HCT116 (cell line): ENCODE measurements at regions not wholly inside any gene's neighbourhood (a gene's known extent, or its start where the extent isn't known, plus 50 kb on each side); places are given as distances from the start of the nearest gene placed in this dataset.

Experiments used
- ATAC-seq: fragments of 200-7000 bp; cut with Tn5 transposase; 2 replicates; pipeline ENCODE4 v1.9.1; 2020; ENCODE audit warnings: mild to moderate bottlenecking, moderate library complexity
- BruUV-seq: library from RNA; stranded (reverse); fragments of 400-500 nt; replicated peaks from 2 replicates; lab custom pipeline; 2021; lab: Mats Ljungman, UMichigan
- CTCF ChIA-PET: fragments of 300-600 bp; sonication (Branson Sonifier 250); formaldehyde crosslinking; loops from one replicate; lab custom pipeline; 2021; ENCODE audit warnings: antibody characterized with exemption; lab: Charles Lee
- POLR2A ChIA-PET: fragments of 300-600, 350-600 bp; sonication (Branson Sonifier 250); formaldehyde crosslinking; loops from one replicate; lab custom pipeline; 2021; ENCODE audit warnings: antibody characterized with exemption; lab: Charles Lee
- RAD21 ChIA-PET, 2 experiments: fragments of 300-600 bp; sonication (Branson Sonifier 250); formaldehyde crosslinking; loops; one replicate each; lab custom pipeline; 2023; ENCODE audit warnings: low total read pairs in 2 of 2; ENCODE audit not compliant: uncharacterized antibody in 2 of 2, unreplicated experiment in 2 of 2, low non-redundant PET in 1 of 2; lab: Charles Lee
- DNase-seq: peaks from one replicate; pipeline ENCODE4 v3.0.0-alpha.2; 2010; ENCODE audit warnings: low read depth, low spot score
- H2AFZ ChIP-seq: fragments of 200-600 bp; shearing (Covaris generic), sonication (generic); 2 replicates; pipeline ENCODE4 v1.6.1; 2017; ENCODE audit warnings: low read depth, mixed run types, mixed read lengths, antibody characterized with exemption, low read length; ENCODE audit not compliant: poor library complexity, severe bottlenecking
- H3K27ac ChIP-seq: 2 replicates; pipeline ENCODE4 v1.5.1; 2012; ENCODE audit warnings: low read depth, low read length
- H3K27me3 ChIP-seq: fragments of 200-600 bp; sonication (generic); 2 replicates; pipeline ENCODE4 v1.6.1; 2016; ENCODE audit warnings: mixed run types, low read length, mixed read lengths; ENCODE audit not compliant: insufficient read depth
- H3K36me3 ChIP-seq, 2 experiments: fragments of 200-500 bp in 1 of 2; fragments of 200-600 bp in 1 of 2; sonication (Bioruptor generic) in 1 of 2; sonication (generic) in 1 of 2; 2 replicates each; pipeline versions ENCODE4 v1.5.1 to v1.6.1; 2014 to 2016; ENCODE audit warnings: low read length in 2 of 2, inconsistent platforms in 1 of 2, mixed read lengths in 1 of 2, mixed run types in 1 of 2; ENCODE audit not compliant: insufficient read depth in 2 of 2, control insufficient read depth in 1 of 2
- H3K4me1 ChIP-seq, 2 experiments: fragments of 200-600 bp in 1 of 2; sonication (generic) in 1 of 2; 2 replicates each; pipeline versions ENCODE4 v1.5.1 to v1.6.1; 2012 to 2017; ENCODE audit warnings: low read length in 2 of 2, inconsistent platforms in 1 of 2, mild to moderate bottlenecking in 1 of 2, mixed read lengths in 1 of 2, mixed run types in 1 of 2, moderate library complexity in 1 of 2; ENCODE audit not compliant: insufficient read depth in 2 of 2, control insufficient read depth in 1 of 2
- H3K4me2 ChIP-seq: fragments of 200-600 bp; sonication (generic); 2 replicates; pipeline ENCODE4 v1.6.1; 2017; ENCODE audit warnings: mixed run types, low read length, mixed read lengths
- H3K4me3 ChIP-seq, 2 experiments: fragments of 200-600 bp in 1 of 2; sonication (generic) in 1 of 2; replicated peaks in 1 of 2; 2 replicates each; pipeline ENCODE4 v1.5.1; 2011 to 2016; ENCODE audit warnings: low read length in 2 of 2, control low read depth in 1 of 2, low read depth in 1 of 2, mild to moderate bottlenecking in 1 of 2, mixed read lengths in 1 of 2, mixed run types in 1 of 2
- H3K79me2 ChIP-seq: fragments of 200-600 bp; sonication (generic); 2 replicates; pipeline ENCODE4 v1.6.1; 2017; ENCODE audit warnings: mild to moderate bottlenecking, mixed run types, low read length, moderate library complexity, mixed read lengths; ENCODE audit not compliant: insufficient read depth
- H3K9ac ChIP-seq: fragments of 200-600 bp; sonication (generic); 2 replicates; pipeline ENCODE4 v1.6.1; 2016; ENCODE audit warnings: low read length, mixed read lengths
- H3K9me2 ChIP-seq: fragments of 200-600 bp; sonication (generic), shearing (Covaris generic); 2 replicates; pipeline ENCODE4 v1.6.1; 2017; ENCODE audit warnings: mixed run types, mild to moderate bottlenecking, moderate library complexity; ENCODE audit not compliant: insufficient read depth
- H3K9me3 ChIP-seq, 2 experiments: fragments of 200-500 bp in 1 of 2; fragments of 200-600 bp in 1 of 2; sonication (Bioruptor generic) in 1 of 2; sonication (generic) in 1 of 2; 2 replicates each; pipeline ENCODE4 v1.6.1; 2014 to 2017; ENCODE audit warnings: low read length in 2 of 2, mixed read lengths in 2 of 2, inconsistent platforms in 1 of 2, low read depth in 1 of 2, mild to moderate bottlenecking in 1 of 2, mixed run types in 1 of 2, moderate library complexity in 1 of 2; ENCODE audit not compliant: control insufficient read depth in 1 of 2, insufficient read depth in 1 of 2
- H4K20me1 ChIP-seq: fragments of 200-600 bp; sonication (generic), shearing (Covaris generic); 2 replicates; pipeline ENCODE4 v1.6.1; 2017; ENCODE audit warnings: mixed run types, mild to moderate bottlenecking, moderate library complexity; ENCODE audit not compliant: insufficient read depth
- CBX3 ChIP-seq: IDR thresholded peaks from 2 replicates; pipeline ENCODE4 v1.6.1; 2012; ENCODE audit warnings: low read depth
- CTCF ChIP-seq, 3 experiments: fragments of 200-600 bp in 1 of 3; sonication (generic) in 1 of 3; IDR thresholded peaks in 2 of 3; conservative IDR thresholded peaks in 1 of 3; 2 replicates each; pipeline ENCODE4 v1.5.1; 2012 to 2017; ENCODE audit warnings: low read depth in 2 of 3, low read length in 2 of 3, antibody characterized with exemption in 1 of 3, borderline replicate concordance in 1 of 3, control low read depth in 1 of 3, mild to moderate bottlenecking in 1 of 3, mixed read lengths in 1 of 3, mixed run types in 1 of 3, moderate library complexity in 1 of 3; ENCODE audit not compliant: insufficient read depth in 1 of 3
- EGR1 ChIP-seq: IDR thresholded peaks from 2 replicates; pipeline ENCODE4 v1.6.1; 2012; ENCODE audit warnings: low read depth
- ELF1 ChIP-seq: IDR thresholded peaks from 2 replicates; pipeline ENCODE4 v1.6.1; 2012; ENCODE audit warnings: low read depth, borderline replicate concordance
- EZH2 ChIP-seq: fragments of 200-600 bp; sonication (generic); IDR thresholded peaks from 2 replicates; pipeline ENCODE4 v1.6.1; 2017; ENCODE audit warnings: antibody characterized with exemption, mixed run types
- FOSL1 ChIP-seq: IDR thresholded peaks from 2 replicates; pipeline ENCODE4 v1.6.1; 2012; ENCODE audit warnings: low read depth
- POLR2A ChIP-seq: IDR thresholded peaks from 2 replicates; pipeline ENCODE4 v1.7.0; 2011; ENCODE audit warnings: borderline replicate concordance; ENCODE audit not compliant: insufficient read depth, insufficient read length; ENCODE audit errors: extremely low read depth
- POLR2AphosphoS5 ChIP-seq: IDR thresholded peaks from 2 replicates; pipeline ENCODE4 v1.6.1; 2011; ENCODE audit warnings: mild to moderate bottlenecking, low read depth, low read length, moderate library complexity
- RAD21 ChIP-seq: IDR thresholded peaks from 2 replicates; pipeline ENCODE4 v1.6.1; 2012; ENCODE audit warnings: low read depth, mild to moderate bottlenecking
- SIN3A ChIP-seq: IDR thresholded peaks from 2 replicates; pipeline ENCODE4 v1.6.1; 2012; ENCODE audit warnings: low read depth
- SP1 ChIP-seq: IDR thresholded peaks from 2 replicates; pipeline ENCODE4 v1.6.1; 2012; ENCODE audit warnings: low read depth
- YY1 ChIP-seq: IDR thresholded peaks from 2 replicates; pipeline ENCODE4 v1.6.1; 2011; ENCODE audit warnings: low read length, low read depth, moderate library complexity, mild to moderate bottlenecking; ENCODE audit not compliant: insufficient replicate concordance; ENCODE audit errors: extremely low read depth
- ZBTB33 ChIP-seq: IDR thresholded peaks from 2 replicates; pipeline ENCODE4 v1.6.1; 2011; ENCODE audit warnings: mild to moderate bottlenecking, low read length, moderate library complexity; ENCODE audit not compliant: insufficient replicate concordance; ENCODE audit errors: extremely low read depth
- ZNF274 ChIP-seq: fragments of 200-500 bp; sonication (Bioruptor generic); IDR thresholded peaks from 2 replicates; pipeline ENCODE4 v1.6.1; 2014; ENCODE audit warnings: mild to moderate bottlenecking, low read depth, low read length, inconsistent platforms
- intact Hi-C: fragments of 100-400 bp; cut with micrococcal nuclease; formaldehyde crosslinking; loops from 2 replicates; pipeline ENCODE4 v1.10.0; 2022
- TF ChIP-seq, protein P1 (sequence below): IDR thresholded peaks from 2 replicates; pipeline ENCODE4 v1.6.1; 2012; ENCODE audit warnings: low read depth
- TF ChIP-seq, protein P2 (sequence below): IDR thresholded peaks from 2 replicates; pipeline ENCODE4 v1.6.1; 2012

DNA sequence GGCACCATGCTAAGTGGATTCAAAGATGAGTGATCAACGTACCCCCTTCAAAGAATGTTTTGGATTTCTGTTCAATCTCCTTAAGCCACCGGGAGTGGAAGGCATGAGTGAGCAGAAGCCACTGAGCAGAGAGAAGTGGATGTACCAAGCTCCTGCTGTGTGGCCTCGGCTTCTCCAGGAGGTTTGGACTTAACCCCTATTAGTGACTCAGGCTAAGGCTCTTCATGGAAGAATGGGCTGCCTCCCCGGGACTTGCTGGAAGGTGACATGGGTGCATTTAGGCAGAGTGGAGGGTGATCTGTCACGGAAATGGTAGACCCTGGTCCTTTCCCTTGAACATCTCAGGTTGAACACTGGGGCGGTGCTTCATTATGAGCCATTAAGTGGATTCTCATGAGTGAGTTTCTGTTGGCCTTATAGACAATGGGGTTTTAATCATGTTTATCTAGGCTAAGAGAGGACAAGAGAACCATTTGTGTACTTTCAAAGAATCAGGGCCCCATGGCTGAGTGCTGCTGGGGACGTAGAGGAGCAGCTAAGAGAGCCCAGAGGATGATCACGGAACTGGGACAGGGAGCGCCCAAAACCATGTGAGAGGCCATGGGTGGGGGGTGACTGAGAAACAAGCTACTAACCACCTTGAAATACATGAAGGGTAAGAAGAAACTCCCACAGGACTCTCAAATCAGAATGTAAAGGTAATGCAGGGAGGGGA lies 62.2 kb downstream of the HES1 start:
- Histone ChIP-seq H3K9ac (no peak overlapping the region), H3K27me3 (no peaks in the 10 kb centered on the region), H3K4me2 (no peak overlapping the region), H2AFZ (no peak overlapping the region), H3K79me2 (no peaks in the 10 kb centered on the region), H3K9me2 (no peaks in the 10 kb centered on the region), H3K36me3 (no peaks in the 10 kb centered on the region), H4K20me1 (no peaks in the 10 kb centered on the region)
- DNase-seq: no peak
- intact Hi-C loops: no loop called here
- no peak for ATAC-seq
- CTCF ChIA-PET: no interaction called here
- POLR2A ChIA-PET: no interaction called here
- TF ChIP-seq SP1: no peak
- no peak for TF ChIP-seq RAD21
- TF ChIP-seq ZNF274: no peak
- no peak for TF ChIP-seq SIN3A
- no peak for TF ChIP-seq CBX3
- TF ChIP-seq FOSL1: no peak
- no peak for TF ChIP-seq POLR2AphosphoS5
- TF ChIP-seq ELF1: no peak
- TF ChIP-seq, protein P1, sequence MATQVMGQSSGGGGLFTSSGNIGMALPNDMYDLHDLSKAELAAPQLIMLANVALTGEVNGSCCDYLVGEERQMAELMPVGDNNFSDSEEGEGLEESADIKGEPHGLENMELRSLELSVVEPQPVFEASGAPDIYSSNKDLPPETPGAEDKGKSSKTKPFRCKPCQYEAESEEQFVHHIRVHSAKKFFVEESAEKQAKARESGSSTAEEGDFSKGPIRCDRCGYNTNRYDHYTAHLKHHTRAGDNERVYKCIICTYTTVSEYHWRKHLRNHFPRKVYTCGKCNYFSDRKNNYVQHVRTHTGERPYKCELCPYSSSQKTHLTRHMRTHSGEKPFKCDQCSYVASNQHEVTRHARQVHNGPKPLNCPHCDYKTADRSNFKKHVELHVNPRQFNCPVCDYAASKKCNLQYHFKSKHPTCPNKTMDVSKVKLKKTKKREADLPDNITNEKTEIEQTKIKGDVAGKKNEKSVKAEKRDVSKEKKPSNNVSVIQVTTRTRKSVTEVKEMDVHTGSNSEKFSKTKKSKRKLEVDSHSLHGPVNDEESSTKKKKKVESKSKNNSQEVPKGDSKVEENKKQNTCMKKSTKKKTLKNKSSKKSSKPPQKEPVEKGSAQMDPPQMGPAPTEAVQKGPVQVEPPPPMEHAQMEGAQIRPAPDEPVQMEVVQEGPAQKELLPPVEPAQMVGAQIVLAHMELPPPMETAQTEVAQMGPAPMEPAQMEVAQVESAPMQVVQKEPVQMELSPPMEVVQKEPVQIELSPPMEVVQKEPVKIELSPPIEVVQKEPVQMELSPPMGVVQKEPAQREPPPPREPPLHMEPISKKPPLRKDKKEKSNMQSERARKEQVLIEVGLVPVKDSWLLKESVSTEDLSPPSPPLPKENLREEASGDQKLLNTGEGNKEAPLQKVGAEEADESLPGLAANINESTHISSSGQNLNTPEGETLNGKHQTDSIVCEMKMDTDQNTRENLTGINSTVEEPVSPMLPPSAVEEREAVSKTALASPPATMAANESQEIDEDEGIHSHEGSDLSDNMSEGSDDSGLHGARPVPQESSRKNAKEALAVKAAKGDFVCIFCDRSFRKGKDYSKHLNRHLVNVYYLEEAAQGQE: no peak
- no peak for TF ChIP-seq POLR2A
- no peak for TF ChIP-seq ZBTB33
- no peak for TF ChIP-seq EGR1
- TF ChIP-seq, protein P2, sequence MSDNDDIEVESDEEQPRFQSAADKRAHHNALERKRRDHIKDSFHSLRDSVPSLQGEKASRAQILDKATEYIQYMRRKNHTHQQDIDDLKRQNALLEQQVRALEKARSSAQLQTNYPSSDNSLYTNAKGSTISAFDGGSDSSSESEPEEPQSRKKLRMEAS: no peak
- TF ChIP-seq EZH2: no peak
- no peak for TF ChIP-seq YY1
- TF ChIP-seq CTCF (IDR thresholded peaks at IDR 0.05 in 2 of 3, conservative IDR thresholded peaks at IDR 0.05 in 1 of 3; ENCODE audit: borderline replicate concordance in 1 of 3, insufficient read depth in 1 of 3, low read depth in 2 of 3, low read length in 2 of 3): no peak
- TF ChIP-seq, all 23 proteins: peak for 0
- no peak overlapping the region for H3K27ac ChIP-seq
- no peak overlapping the region for H3K4me3 ChIP-seq
- RAD21 ChIA-PET: no interaction called here
- no peaks in the 10 kb centered on the region for H3K4me1 ChIP-seq
- no TSS peak for BruUV-seq
- no peaks in the 10 kb centered on the region for H3K9me3 ChIP-seq
